ENCODE measurements at regions not wholly inside any gene's neighbourhood (a gene's known extent, or its start where the extent isn't known, plus 50 kb on each side); places are given as distances from the start of the nearest gene placed in this dataset.

DNA sequence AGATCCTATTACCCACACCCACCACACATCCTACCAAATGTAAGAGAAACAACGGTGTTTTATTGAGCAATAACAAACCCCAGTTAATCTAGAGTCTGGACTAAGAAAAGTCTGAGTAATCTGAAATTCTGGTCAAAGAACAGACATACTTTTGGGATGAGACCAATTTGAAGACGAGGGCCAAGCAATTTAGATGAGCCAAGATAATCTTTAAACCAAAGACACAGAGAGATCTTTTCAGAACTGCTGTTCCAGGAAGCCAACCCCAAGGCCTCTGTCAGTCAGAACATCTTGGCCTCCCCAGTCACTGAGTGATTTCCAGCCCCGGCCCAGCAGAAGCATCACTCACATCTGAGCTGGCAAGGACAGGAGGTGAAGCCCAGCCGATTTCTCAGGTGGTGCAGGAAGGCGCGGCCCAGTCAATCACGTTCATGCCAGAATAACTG lies 118.5 kb upstream of the SYNDIG1 start:
- Histone ChIP-seq H3K36me3 (replicated peaks in 1 of 2; ENCODE audit: control insufficient read depth in 1 of 2, insufficient read depth in 2 of 2, low read length in 2 of 2) (no peaks in the 10 kb centered on the region), H3K4me1 (ENCODE audit: control insufficient read depth in 1 of 2, insufficient read depth in 2 of 2, low read length in 2 of 2) (no peaks in the 10 kb centered on the region), H3K4me3 (replicated peaks in 1 of 3; ENCODE audit: low read depth in 2 of 3, low read length in 3 of 3) (no peak overlapping the region), H3K27me3 (ENCODE audit: control insufficient read depth in 2 of 2, insufficient read depth in 2 of 2, low read length in 2 of 2) (no peaks in the 10 kb centered on the region), H3K27ac (ENCODE audit: low read depth in 1 of 2, low read length in 2 of 2) (no peak overlapping the region), H3K9ac (ENCODE audit: insufficient read depth, low read length, poor library complexity, severe bottlenecking) (no peak overlapping the region), H3K9me3 (replicated peaks in 1 of 2; ENCODE audit: control insufficient read depth in 1 of 2, insufficient read depth in 1 of 2, low read length in 2 of 2) (no peaks in the 10 kb centered on the region), H3K4me2 (replicated peaks; ENCODE audit: extremely low read depth, low read length, poor library complexity, severe bottlenecking) (no peak overlapping the region), H4K20me1 (ENCODE audit: insufficient read depth, low read length) (no peaks in the 10 kb centered on the region), H3K79me2 (ENCODE audit: insufficient read depth, low read length) (no peaks in the 10 kb centered on the region), H2AFZ (ENCODE audit: insufficient read depth, low read depth, low read length, poor library complexity, severe bottlenecking) (no peak overlapping the region)
- DNase-seq: no peak
- intact Hi-C loops (cut with micrococcal nuclease): no loop called here
- Mint-ChIP-seq H3K9me3 (peaks cover 0 to 2% (median 0%) of the 10 kb centered on the region in 7 donors), H3K4me1 (no peaks in the 10 kb centered on the region), H3K27ac (no peak overlapping the region), H3K4me3 (no peak overlapping the region), H3K36me3 (no peaks in the 10 kb centered on the region), H3K27me3 (ENCODE audit: low read depth in 3 of 3) (peaks cover 0 to 2% (median 2%) of the 10 kb centered on the region in 3 donors)
- TF ChIP-seq, protein P1, sequence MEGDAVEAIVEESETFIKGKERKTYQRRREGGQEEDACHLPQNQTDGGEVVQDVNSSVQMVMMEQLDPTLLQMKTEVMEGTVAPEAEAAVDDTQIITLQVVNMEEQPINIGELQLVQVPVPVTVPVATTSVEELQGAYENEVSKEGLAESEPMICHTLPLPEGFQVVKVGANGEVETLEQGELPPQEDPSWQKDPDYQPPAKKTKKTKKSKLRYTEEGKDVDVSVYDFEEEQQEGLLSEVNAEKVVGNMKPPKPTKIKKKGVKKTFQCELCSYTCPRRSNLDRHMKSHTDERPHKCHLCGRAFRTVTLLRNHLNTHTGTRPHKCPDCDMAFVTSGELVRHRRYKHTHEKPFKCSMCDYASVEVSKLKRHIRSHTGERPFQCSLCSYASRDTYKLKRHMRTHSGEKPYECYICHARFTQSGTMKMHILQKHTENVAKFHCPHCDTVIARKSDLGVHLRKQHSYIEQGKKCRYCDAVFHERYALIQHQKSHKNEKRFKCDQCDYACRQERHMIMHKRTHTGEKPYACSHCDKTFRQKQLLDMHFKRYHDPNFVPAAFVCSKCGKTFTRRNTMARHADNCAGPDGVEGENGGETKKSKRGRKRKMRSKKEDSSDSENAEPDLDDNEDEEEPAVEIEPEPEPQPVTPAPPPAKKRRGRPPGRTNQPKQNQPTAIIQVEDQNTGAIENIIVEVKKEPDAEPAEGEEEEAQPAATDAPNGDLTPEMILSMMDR (IDR thresholded peaks at IDR 0.05): no peak
- 92% methylated on average over 6 of the region's 7 CpGs for WGBS (ENCODE audit: insufficient coverage)

DNA sequence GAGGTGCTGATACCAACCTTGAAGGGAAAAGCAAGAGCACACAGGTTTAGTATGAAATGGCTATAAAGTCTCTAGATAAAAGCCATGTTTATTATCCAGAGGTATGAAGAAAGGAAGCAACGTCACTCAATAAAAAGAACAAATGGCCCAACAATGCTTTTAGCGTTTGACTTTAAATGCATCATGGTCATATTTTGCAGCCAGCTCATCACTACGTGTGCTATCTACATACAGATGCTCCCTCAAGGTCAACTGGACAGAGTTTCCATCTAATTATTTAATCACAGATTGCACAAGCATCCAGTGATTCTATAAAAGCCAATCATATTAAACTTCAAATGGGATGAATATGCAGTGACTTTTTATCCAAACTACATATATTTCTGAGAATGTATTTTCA lies 127.6 kb upstream of the SYNDIG1 start:
- H3K4me3 ChIP-seq (replicated peaks in 1 of 3; ENCODE audit: low read depth in 2 of 3, low read length in 3 of 3): no peak overlapping the region
- H4K20me1 ChIP-seq (ENCODE audit: insufficient read depth, low read length): no peaks in the 10 kb centered on the region
- no peak for DNase-seq
- H3K9ac ChIP-seq (ENCODE audit: insufficient read depth, low read length, poor library complexity, severe bottlenecking): no peak overlapping the region
- no peaks in the 10 kb centered on the region for H3K36me3 Mint-ChIP-seq
- H2AFZ ChIP-seq (ENCODE audit: insufficient read depth, low read depth, low read length, poor library complexity, severe bottlenecking): no peak overlapping the region
- H3K27ac ChIP-seq (ENCODE audit: low read depth in 1 of 2, low read length in 2 of 2): no peak overlapping the region
- H3K36me3 ChIP-seq (replicated peaks in 1 of 2; ENCODE audit: control insufficient read depth in 1 of 2, insufficient read depth in 2 of 2, low read length in 2 of 2): no peaks in the 10 kb centered on the region
- peaks cover 0 to 12% (median 2%) of the 10 kb centered on the region in 7 donors for H3K9me3 Mint-ChIP-seq
- no peak overlapping the region for H3K27ac Mint-ChIP-seq
- no peak overlapping the region for H3K4me3 Mint-ChIP-seq
- H3K9me3 ChIP-seq (replicated peaks in 1 of 2; ENCODE audit: control insufficient read depth in 1 of 2, insufficient read depth in 1 of 2, low read length in 2 of 2): no peaks in the 10 kb centered on the region
- no peaks in the 10 kb centered on the region for H3K4me1 Mint-ChIP-seq
- H3K27me3 ChIP-seq (ENCODE audit: control insufficient read depth in 2 of 2, insufficient read depth in 2 of 2, low read length in 2 of 2): no peaks in the 10 kb centered on the region
- WGBS (ENCODE audit: insufficient coverage): 100% methylated on average over 2 of the region's 3 CpGs
- intact Hi-C loops (cut with micrococcal nuclease): no loop called here
- no peak overlapping the region for H3K4me2 ChIP-seq (replicated peaks; ENCODE audit: extremely low read depth, low read length, poor library complexity, severe bottlenecking)
- H3K27me3 Mint-ChIP-seq (ENCODE audit: low read depth in 3 of 3): peaks cover 0 to 4% (median 0%) of the 10 kb centered on the region in 3 donors
- TF ChIP-seq, protein P1 (IDR thresholded peaks at IDR 0.05): no peak
- no peaks in the 10 kb centered on the region for H3K4me1 ChIP-seq (ENCODE audit: control insufficient read depth in 1 of 2, insufficient read depth in 2 of 2, low read length in 2 of 2)
- no peaks in the 10 kb centered on the region for H3K79me2 ChIP-seq (ENCODE audit: insufficient read depth, low read length)

All from CD14-positive monocyte (primary cell).